BLaER1 treated with 17β-estradiol and CSF1 and Interleukin-3, amounts not matched to agents 10 nM and 100 nM (cell line): ENCODE measurements at regions not wholly inside any gene's neighbourhood (a gene's known extent, or its start where the extent isn't known, plus 50 kb on each side); places are given as distances from the start of the nearest gene placed in this dataset.

ENCODE experiments used
- H3K27ac ChIP-seq, 11 experiments: shearing (Covaris generic); formaldehyde crosslinking; 2 replicates each; pipeline ENCODE4 v1.8.1; 2022
- H3K27me3 ChIP-seq, 11 experiments: shearing (Covaris generic); formaldehyde crosslinking; 2 replicates each; pipeline ENCODE4 v1.8.1; 2022
- H3K36me3 ChIP-seq, 11 experiments: shearing (Covaris generic); formaldehyde crosslinking; 2 replicates each; pipeline ENCODE4 v1.8.1; 2022
- H3K4me1 ChIP-seq, 10 experiments: shearing (Covaris generic); formaldehyde crosslinking; 2 replicates each; pipeline ENCODE4 v1.8.1; 2022
- H3K4me2 ChIP-seq, 11 experiments: shearing (Covaris generic); formaldehyde crosslinking; 2 replicates each; pipeline ENCODE4 v1.8.1; 2022
- H3K4me3 ChIP-seq, 10 experiments: shearing (Covaris generic); formaldehyde crosslinking; 2 replicates each; pipeline ENCODE4 v1.8.1; 2022
- H3K9ac ChIP-seq, 11 experiments: shearing (Covaris generic); formaldehyde crosslinking; 2 replicates each; pipeline ENCODE4 v1.8.1; 2022
- H3K9me3 ChIP-seq, 11 experiments: shearing (Covaris generic); formaldehyde crosslinking; replicated peaks in 1 of 11; 2 replicates each; pipeline ENCODE4 v1.8.1; 2022
- H4K20me1 ChIP-seq, 11 experiments: shearing (Covaris generic); formaldehyde crosslinking; 2 replicates each; pipeline ENCODE4 v1.8.1; 2022
- Cebpa-rat ChIP-seq, 11 experiments: shearing (Covaris generic); IDR thresholded peaks; 2 replicates each; pipeline ENCODE4 v1.8.1; 2022

GRCh38 chr3:124174910-124175874 is 183.3 kb upstream of the ROPN1 start:
- Histone ChIP-seq H3K36me3 (no peaks in the 10 kb centered on the region), H3K9me3 (no peaks in the 10 kb centered on the region), H3K4me2 (no peak overlapping the region), H3K4me3 (no peak overlapping the region), H3K27ac (no peak overlapping the region), H3K9ac (no peak overlapping the region), H4K20me1 (no peaks in the 10 kb centered on the region), H3K27me3 (no peaks in the 10 kb centered on the region), H3K4me1 (no peaks in the 10 kb centered on the region)
- TF ChIP-seq Cebpa-rat (IDR thresholded peaks at IDR 0.05) = no peak

- no peaks in the 10 kb centered on the region for H4K20me1 ChIP-seq
- no peak overlapping the region for H3K27ac ChIP-seq
- H3K4me3 ChIP-seq = no peak overlapping the region
- peaks cover 0 to 7% (median 0%) of the 10 kb centered on the region in 11 experiments; a peak in 2 of 22 replicates for H3K9me3 ChIP-seq
- no peaks in the 10 kb centered on the region for H3K36me3 ChIP-seq
- H3K9ac ChIP-seq = no peak overlapping the region
- no peaks in the 10 kb centered on the region for H3K4me1 ChIP-seq
- no peaks in the 10 kb centered on the region for H3K27me3 ChIP-seq
- no peak overlapping the region for H3K4me2 ChIP-seq
- no peak for TF ChIP-seq Cebpa-rat (IDR thresholded peaks at IDR 0.05)
Observed at GRCh38 chr3:124177071-124177470, 185.1 kb upstream of the ROPN1 start.

GRCh38 chr3:124178531-124178930 is 186.6 kb upstream of the ROPN1 start:
- no peak overlapping the region for H3K27ac ChIP-seq
- H3K4me1 ChIP-seq = no peaks in the 10 kb centered on the region
- no peaks in the 10 kb centered on the region for H3K27me3 ChIP-seq
- H3K9me3 ChIP-seq = peaks cover 0 to 12% (median 0%) of the 10 kb centered on the region in 11 experiments; a peak in 2 of 22 replicates
- H3K4me2 ChIP-seq = no peak overlapping the region
- H4K20me1 ChIP-seq = no peaks in the 10 kb centered on the region
- TF ChIP-seq Cebpa-rat (IDR thresholded peaks at IDR 0.05) = no peak
- no peaks in the 10 kb centered on the region for H3K36me3 ChIP-seq
- H3K9ac ChIP-seq = no peak overlapping the region
- H3K4me3 ChIP-seq = no peak overlapping the region

DNA sequence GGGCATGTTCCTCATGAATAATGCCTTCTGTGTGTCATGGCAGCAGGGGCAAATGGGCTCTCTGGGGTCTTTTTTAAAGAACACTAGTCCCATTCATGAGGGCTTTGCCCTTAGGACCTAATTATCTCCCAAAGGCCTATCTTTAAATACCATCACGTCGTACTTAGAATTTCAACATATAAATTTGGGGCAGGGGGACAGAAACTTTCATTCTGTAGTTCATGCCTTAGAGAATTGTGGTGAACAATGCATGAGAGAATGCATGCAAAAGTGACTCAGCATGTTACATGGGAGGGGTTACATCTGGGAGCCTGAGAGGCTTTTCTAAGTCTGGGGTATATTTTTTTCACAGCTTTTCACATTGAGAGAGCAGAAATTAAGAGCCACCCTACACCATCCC is 208.5 kb upstream of the ROPN1 start:
- no peak overlapping the region for H3K27ac ChIP-seq
- H3K4me1 ChIP-seq = no peaks in the 10 kb centered on the region; a peak in 1 of 20 replicates
- no peak for TF ChIP-seq Cebpa-rat (IDR thresholded peaks at IDR 0.05)

GRCh38 chr3:124201226-124201625 is 209.3 kb upstream of the ROPN1 start:
- no peak for TF ChIP-seq Cebpa-rat (IDR thresholded peaks at IDR 0.05)
- Histone ChIP-seq H3K27ac (no peak overlapping the region), H3K9me3 (no peaks in the 10 kb centered on the region), H4K20me1 (no peaks in the 10 kb centered on the region), H3K4me1 (no peaks in the 10 kb centered on the region; a peak in 1 of 20 replicates), H3K27me3 (no peaks in the 10 kb centered on the region), H3K4me2 (no peak overlapping the region), H3K36me3 (no peaks in the 10 kb centered on the region), H3K9ac (no peak overlapping the region), H3K4me3 (no peak overlapping the region)

More for the DNA sequence above, 208.5 kb upstream of the ROPN1 start:
- Histone ChIP-seq H3K4me2 (no peak overlapping the region), H3K36me3 (no peaks in the 10 kb centered on the region), H4K20me1 (no peaks in the 10 kb centered on the region), H3K4me3 (no peak overlapping the region), H3K27me3 (no peaks in the 10 kb centered on the region), H3K9ac (no peak overlapping the region), H3K9me3 (no peaks in the 10 kb centered on the region)

DNA sequence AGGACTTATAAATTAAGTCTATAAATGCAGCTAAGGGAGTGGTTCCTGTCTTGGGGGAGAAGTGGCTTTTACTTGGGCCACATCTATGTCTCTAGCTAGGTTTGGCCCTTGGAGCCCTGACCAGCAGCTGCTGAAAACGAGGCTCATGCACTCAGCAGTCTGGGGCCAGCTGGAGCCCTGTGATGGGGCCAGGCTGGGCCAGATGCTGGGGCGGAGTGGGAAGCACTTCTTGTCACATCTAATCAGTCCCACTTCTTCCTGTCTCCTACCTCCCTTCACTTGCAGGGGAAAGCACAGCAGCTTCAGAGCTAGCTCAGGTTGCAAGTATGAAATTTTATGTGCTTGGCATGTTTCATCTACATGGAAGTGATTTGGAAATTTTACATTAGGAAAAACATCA is 209.9 kb upstream of the ROPN1 start:
- Histone ChIP-seq H3K27me3 (no peaks in the 10 kb centered on the region), H3K9me3 (no peaks in the 10 kb centered on the region)
- TF ChIP-seq Cebpa-rat (IDR thresholded peaks at IDR 0.05) = no peak

DNA sequence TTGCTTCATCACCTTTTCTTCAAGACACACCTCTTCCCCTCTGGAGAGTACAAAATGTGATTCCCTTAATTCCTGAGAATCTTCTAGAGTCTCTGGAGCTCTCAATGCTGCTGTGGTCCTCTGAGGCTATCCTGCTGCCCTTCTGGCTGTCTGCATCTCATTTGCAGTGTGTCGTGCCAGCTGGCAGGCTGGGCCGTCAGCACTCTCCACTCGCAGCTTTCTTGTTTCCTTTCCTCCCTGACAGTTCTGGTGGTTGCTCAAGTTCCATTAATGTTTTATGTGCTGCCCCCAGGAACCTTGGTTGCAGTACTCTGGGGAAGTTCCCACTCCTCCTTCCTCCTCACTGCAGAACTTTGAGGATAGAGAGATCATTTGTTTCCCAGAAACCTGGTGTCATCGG is 210.8 kb upstream of the ROPN1 start:
- Histone ChIP-seq H3K9me3 (no peaks in the 10 kb centered on the region), H3K4me1 (peaks cover 0 to 10% (median 8%) of the 10 kb centered on the region in 10 experiments; a peak in 14 of 20 replicates), H3K27ac (no peak overlapping the region), H3K36me3 (no peaks in the 10 kb centered on the region), H3K4me2 (no peak overlapping the region), H3K9ac (no peak overlapping the region), H4K20me1 (no peaks in the 10 kb centered on the region), H3K4me3 (no peak overlapping the region), H3K27me3 (no peaks in the 10 kb centered on the region)
- TF ChIP-seq Cebpa-rat (IDR thresholded peaks at IDR 0.05) = no peak

More for the DNA sequence above, 209.9 kb upstream of the ROPN1 start:
- Histone ChIP-seq H3K4me3 (no peak overlapping the region), H3K4me1 (no peaks in the 10 kb centered on the region; a peak in 1 of 20 replicates), H3K9ac (no peak overlapping the region), H4K20me1 (no peaks in the 10 kb centered on the region), H3K27ac (no peak overlapping the region), H3K4me2 (no peak overlapping the region), H3K36me3 (no peaks in the 10 kb centered on the region)

DNA sequence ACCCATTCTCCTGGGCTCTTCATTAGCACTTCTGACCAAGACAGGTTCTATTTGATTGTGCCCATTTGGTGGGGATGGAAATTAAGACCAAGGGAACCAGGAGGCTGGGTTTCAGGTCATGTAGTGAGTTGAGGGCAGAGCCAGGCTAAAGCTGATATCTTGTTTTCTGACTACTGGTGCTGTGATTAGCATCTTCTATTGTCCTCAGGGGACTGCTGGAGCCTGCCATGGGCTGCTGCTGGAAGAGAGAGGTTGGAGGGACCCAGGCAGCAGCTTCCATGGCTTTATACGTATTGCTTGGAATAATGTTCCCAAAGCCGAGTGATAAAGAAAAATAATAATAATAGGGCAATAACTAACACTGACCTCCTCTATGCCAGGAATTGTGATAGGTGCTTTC is 211.4 kb upstream of the ROPN1 start:
- Histone ChIP-seq H4K20me1 (no peaks in the 10 kb centered on the region), H3K36me3 (no peaks in the 10 kb centered on the region), H3K4me1 (peaks cover 0 to 14% (median 12%) of the 10 kb centered on the region in 10 experiments; a peak in 14 of 20 replicates), H3K9me3 (no peaks in the 10 kb centered on the region), H3K4me3 (no peak overlapping the region), H3K27me3 (no peaks in the 10 kb centered on the region), H3K4me2 (no peak overlapping the region), H3K27ac (no peak overlapping the region), H3K9ac (no peak overlapping the region)
- no peak for TF ChIP-seq Cebpa-rat (IDR thresholded peaks at IDR 0.05)

- Histone ChIP-seq H3K27me3 (no peaks in the 10 kb centered on the region), H3K4me3 (no peak overlapping the region), H3K9me3 (no peaks in the 10 kb centered on the region), H3K27ac (no peak overlapping the region), H3K4me1 (peaks cover 0 to 14% (median 12%) of the 10 kb centered on the region in 10 experiments; a peak in 13 of 20 replicates), H3K9ac (no peak overlapping the region), H3K4me2 (peak overlapping the region in 2 of 11 experiments; percentile 41 to 46; a peak in 1 of 22 replicates), H4K20me1 (0 out of 22 replicates have a peak, but pooled peaks cover 0 to 2% (median 0%) of the 10 kb centered on the region in 11 experiments), H3K36me3 (no peaks in the 10 kb centered on the region)
- no peak for TF ChIP-seq Cebpa-rat (IDR thresholded peaks at IDR 0.05)
Observed at GRCh38 chr3:124206225-124207055, 214.5 kb upstream of the ROPN1 start.
